Right lobe of liver (tissue), 4 donors: ENCODE measurements at regions not wholly inside any gene's neighbourhood (a gene's known extent, or its start where the extent isn't known, plus 50 kb on each side); places are given as distances from the start of the nearest gene placed in this dataset.

Experiments
- CTCF ChIP-seq, 4 donors: fragments of 200-600 bp in 3 of 4; fragments of 450-650 bp in 1 of 4; IDR thresholded peaks; one replicate each; pipeline versions ENCODE4 v1.5.1 to v1.8.0; 2016 to 2022; ENCODE audit warnings: antibody characterized with exemption in 4 of 4, mild to moderate bottlenecking in 2 of 4
- POLR2A ChIP-seq: fragments of 450-650 bp; IDR thresholded peaks from one replicate; pipeline ENCODE4 v1.6.1; 2017; ENCODE audit warnings: antibody characterized with exemption, mild to moderate bottlenecking
- donor health status: DM: no; HTN: no; CAD: no.
- donor health status: DM: no; HTN: no; CAD: no.
- donor health status: DM: no; HTN: yes; CAD: no.

GRCh38 chr6:97462031-97462430 is 179.0 kb upstream of the MMS22L start:
- TF ChIP-seq POLR2A (no peak), CTCF (IDR thresholded peaks at IDR 0.05) (no peak)
